ENCODE measurements at regions not wholly inside any gene's neighbourhood (a gene's known extent, or its start where the extent isn't known, plus 50 kb on each side); places are given as distances from the start of the nearest gene placed in this dataset.

GRCh38 chr2:235271936-235272335 lies 221.9 kb upstream of the AGAP1 start:
- H3K4me1 Mint-ChIP-seq = no peaks in the 10 kb centered on the region
- peaks cover 2% of the 10 kb centered on the region for H3K9me3 ChIP-seq (ENCODE audit: control insufficient read depth, low read length, poor library complexity, severe bottlenecking)
- no peak for ATAC-seq
- peaks cover 5% of the 10 kb centered on the region for H3K36me3 Mint-ChIP-seq (ENCODE audit: low read depth)
- H3K4me3 Mint-ChIP-seq = no peak overlapping the region
- H3K27ac Mint-ChIP-seq = no peak overlapping the region
- DNase-seq = no peak
- H3K27me3 Mint-ChIP-seq = peaks cover 43% of the 10 kb centered on the region

GRCh38 chr2:235274023-235274422 lies 219.8 kb upstream of the AGAP1 start:
- ATAC-seq = no peak
- H3K27me3 Mint-ChIP-seq = peaks cover 25% of the 10 kb centered on the region
- no peaks in the 10 kb centered on the region for H3K36me3 Mint-ChIP-seq (ENCODE audit: low read depth)
- H3K27ac Mint-ChIP-seq = no peak overlapping the region
- peaks cover 2% of the 10 kb centered on the region for H3K9me3 ChIP-seq (ENCODE audit: control insufficient read depth, low read length, poor library complexity, severe bottlenecking)
- no peak for DNase-seq
- H3K4me3 Mint-ChIP-seq = no peak overlapping the region
- H3K4me1 Mint-ChIP-seq = no peaks in the 10 kb centered on the region

- no peak for ATAC-seq
These were observed 216.4 kb upstream of the AGAP1 start for GRCh38 chr2:235277485-235277884.

GRCh38 chr2:235278771-235279355 lies 215.0 kb upstream of the AGAP1 start:
- no peak overlapping the region for H3K4me3 Mint-ChIP-seq

More at GRCh38 chr2:235277485-235277884, 216.4 kb upstream of the AGAP1 start:
- H3K4me3 Mint-ChIP-seq = no peak overlapping the region
- peaks cover 2% of the 10 kb centered on the region for H3K9me3 ChIP-seq (ENCODE audit: control insufficient read depth, low read length, poor library complexity, severe bottlenecking)
- DNase-seq = no peak
- H3K4me1 Mint-ChIP-seq = no peaks in the 10 kb centered on the region
- H3K36me3 Mint-ChIP-seq (ENCODE audit: low read depth) = peaks cover 2% of the 10 kb centered on the region
- H3K27me3 Mint-ChIP-seq = peaks cover 16% of the 10 kb centered on the region
- H3K27ac Mint-ChIP-seq = no peak overlapping the region

GRCh38 chr2:235279965-235280364 lies 213.9 kb upstream of the AGAP1 start:
- ATAC-seq = no peak

More at GRCh38 chr2:235278771-235279355, 215.0 kb upstream of the AGAP1 start:
- no peak for ATAC-seq
- H3K36me3 Mint-ChIP-seq (ENCODE audit: low read depth) = peaks cover 2% of the 10 kb centered on the region
- peaks cover 16% of the 10 kb centered on the region for H3K27me3 Mint-ChIP-seq
- no peak for DNase-seq
- no peaks in the 10 kb centered on the region for H3K9me3 ChIP-seq (ENCODE audit: control insufficient read depth, low read length, poor library complexity, severe bottlenecking)
- no peak overlapping the region for H3K27ac Mint-ChIP-seq
- no peaks in the 10 kb centered on the region for H3K4me1 Mint-ChIP-seq

GRCh38 chr2:235283246-235283645 lies 210.6 kb upstream of the AGAP1 start:
- H3K27ac Mint-ChIP-seq = no peak overlapping the region
- peaks cover 2% of the 10 kb centered on the region for H3K36me3 Mint-ChIP-seq (ENCODE audit: low read depth)
- no peaks in the 10 kb centered on the region for H3K9me3 ChIP-seq (ENCODE audit: control insufficient read depth, low read length, poor library complexity, severe bottlenecking)
- peaks cover 43% of the 10 kb centered on the region for H3K27me3 Mint-ChIP-seq
- H3K4me1 Mint-ChIP-seq = no peaks in the 10 kb centered on the region
- ATAC-seq = no peak
- H3K4me3 Mint-ChIP-seq = no peak overlapping the region
- no peak for DNase-seq

More at GRCh38 chr2:235279965-235280364, 213.9 kb upstream of the AGAP1 start:
- DNase-seq = no peak
- H3K27me3 Mint-ChIP-seq = peaks cover 14% of the 10 kb centered on the region
- no peak overlapping the region for H3K27ac Mint-ChIP-seq
- no peak overlapping the region for H3K4me3 Mint-ChIP-seq
- H3K9me3 ChIP-seq (ENCODE audit: control insufficient read depth, low read length, poor library complexity, severe bottlenecking) = no peaks in the 10 kb centered on the region
- H3K4me1 Mint-ChIP-seq = no peaks in the 10 kb centered on the region
- H3K36me3 Mint-ChIP-seq (ENCODE audit: low read depth) = peaks cover 2% of the 10 kb centered on the region

- Mint-ChIP-seq H3K4me3 (no peak overlapping the region), H3K27ac (no peak overlapping the region), H3K27me3 (peaks cover 49% of the 10 kb centered on the region), H3K36me3 (ENCODE audit: low read depth) (peaks cover 2% of the 10 kb centered on the region), H3K4me1 (no peaks in the 10 kb centered on the region)
- no peaks in the 10 kb centered on the region for H3K9me3 ChIP-seq (ENCODE audit: control insufficient read depth, low read length, poor library complexity, severe bottlenecking)
- ATAC-seq = no peak
- no peak for DNase-seq
These were observed 207.0 kb upstream of the AGAP1 start for GRCh38 chr2:235286622-235287374.

GRCh38 chr2:235287375-235287733 lies 206.5 kb upstream of the AGAP1 start:
- H3K4me3 Mint-ChIP-seq = no peak overlapping the region

GRCh38 chr2:235291461-235291860 lies 202.4 kb upstream of the AGAP1 start:
- no peak for DNase-seq
- H3K4me3 Mint-ChIP-seq = no peak overlapping the region

More at GRCh38 chr2:235287375-235287733, 206.5 kb upstream of the AGAP1 start:
- Mint-ChIP-seq H3K4me1 (no peaks in the 10 kb centered on the region), H3K36me3 (ENCODE audit: low read depth) (no peaks in the 10 kb centered on the region), H3K27ac (no peak overlapping the region), H3K27me3 (peaks cover 49% of the 10 kb centered on the region)
- ATAC-seq (no peak), DNase-seq (no peak)
- H3K9me3 ChIP-seq (ENCODE audit: control insufficient read depth, low read length, poor library complexity, severe bottlenecking) = no peaks in the 10 kb centered on the region

GRCh38 chr2:235293061-235293460 lies 200.8 kb upstream of the AGAP1 start:
- Mint-ChIP-seq H3K36me3 (ENCODE audit: low read depth) (no peaks in the 10 kb centered on the region), H3K4me1 (no peaks in the 10 kb centered on the region), H3K27me3 (peaks cover 24% of the 10 kb centered on the region), H3K4me3 (no peak overlapping the region), H3K27ac (no peak overlapping the region)
- no peak for DNase-seq
- ATAC-seq = no peak
- H3K9me3 ChIP-seq (ENCODE audit: control insufficient read depth, low read length, poor library complexity, severe bottlenecking) = no peaks in the 10 kb centered on the region

More at GRCh38 chr2:235291461-235291860, 202.4 kb upstream of the AGAP1 start:
- no peak for ATAC-seq
- no peak overlapping the region for H3K27ac Mint-ChIP-seq
- H3K9me3 ChIP-seq (ENCODE audit: control insufficient read depth, low read length, poor library complexity, severe bottlenecking) = no peaks in the 10 kb centered on the region
- H3K27me3 Mint-ChIP-seq = peaks cover 40% of the 10 kb centered on the region
- H3K4me1 Mint-ChIP-seq = no peaks in the 10 kb centered on the region
- no peaks in the 10 kb centered on the region for H3K36me3 Mint-ChIP-seq (ENCODE audit: low read depth)

- no peaks in the 10 kb centered on the region for H3K36me3 Mint-ChIP-seq (ENCODE audit: low read depth)
- DNase-seq = no peak
- ATAC-seq = no peak
- H3K27ac Mint-ChIP-seq = no peak overlapping the region
- peaks cover 15% of the 10 kb centered on the region for H3K27me3 Mint-ChIP-seq
- no peaks in the 10 kb centered on the region for H3K4me1 Mint-ChIP-seq
- H3K4me3 Mint-ChIP-seq = no peak overlapping the region
- no peaks in the 10 kb centered on the region for H3K9me3 ChIP-seq (ENCODE audit: control insufficient read depth, low read length, poor library complexity, severe bottlenecking)
These were observed 198.0 kb upstream of the AGAP1 start for GRCh38 chr2:235295831-235296230.

- Mint-ChIP-seq H3K36me3 (ENCODE audit: low read depth) (no peaks in the 10 kb centered on the region), H3K4me1 (no peaks in the 10 kb centered on the region), H3K27me3 (peaks cover 29% of the 10 kb centered on the region), H3K27ac (no peak overlapping the region), H3K4me3 (no peak overlapping the region)
- ATAC-seq = no peak
- DNase-seq = no peak
- no peaks in the 10 kb centered on the region for H3K9me3 ChIP-seq (ENCODE audit: control insufficient read depth, low read length, poor library complexity, severe bottlenecking)
These were observed 193.3 kb upstream of the AGAP1 start for GRCh38 chr2:235300368-235301201.
